ENCODE measurements at regions not wholly inside any gene's neighbourhood (a gene's known extent, or its start where the extent isn't known, plus 50 kb on each side); places are given as distances from the start of the nearest gene placed in this dataset.

GRCh38 chr15:23514484-23514883 is 51.0 kb upstream of the MKRN3 start:
- DNase-seq: no peak

GRCh38 chr15:23506762-23507161 is 58.7 kb upstream of the MKRN3 start:
- DNase-seq: no peak

- DNase-seq: no peak
Observed at GRCh38 chr15:23503980-23504379, 56.9 kb upstream of the GOLGA6L2 start.

- DNase-seq: no peak
Observed at GRCh38 chr15:23503576-23503975, 56.5 kb upstream of the GOLGA6L2 start.

- DNase-seq: peak in 1 of 2 experiments; percentile 41
Observed at GRCh38 chr15:23497710-23498111, 50.7 kb upstream of the GOLGA6L2 start.

Measured in NCI-H524 (cell line).